B cell (primary cell): ENCODE measurements at regions not wholly inside any gene's neighbourhood (a gene's known extent, or its start where the extent isn't known, plus 50 kb on each side); places are given as distances from the start of the nearest gene placed in this dataset.

Experiments
- CTCF ChIP-seq: fragments of 200-600 bp; IDR thresholded peaks from one replicate; pipeline ENCODE4 v1.8.0; 2022; ENCODE audit warnings: antibody characterized with exemption, mild to moderate bottlenecking
- EZH2 ChIP-seq: IDR thresholded peaks from 2 replicates; pipeline ENCODE4 v1.6.1; 2012; ENCODE audit warnings: borderline replicate concordance, low read depth, mild to moderate bottlenecking, moderate library complexity, low read length; ENCODE audit not compliant: insufficient read depth, poor library complexity, severe bottlenecking

- TF ChIP-seq CTCF (no peak), EZH2 (no peak)
These were observed 450.6 kb upstream of the TGFBR2 start for GRCh38 chr3:30155755-30156154.
